ENCODE measurements at regions not wholly inside any gene's neighbourhood (a gene's known extent, or its start where the extent isn't known, plus 50 kb on each side); places are given as distances from the start of the nearest gene placed in this dataset.

GRCh38 chr6:84458271-84458670 is 230.8 kb upstream of the CEP162 start:
- no peak for TF ChIP-seq EZH2 (IDR thresholded peaks at IDR 0.05; ENCODE audit: borderline replicate concordance)
- TF ChIP-seq, protein P1, sequence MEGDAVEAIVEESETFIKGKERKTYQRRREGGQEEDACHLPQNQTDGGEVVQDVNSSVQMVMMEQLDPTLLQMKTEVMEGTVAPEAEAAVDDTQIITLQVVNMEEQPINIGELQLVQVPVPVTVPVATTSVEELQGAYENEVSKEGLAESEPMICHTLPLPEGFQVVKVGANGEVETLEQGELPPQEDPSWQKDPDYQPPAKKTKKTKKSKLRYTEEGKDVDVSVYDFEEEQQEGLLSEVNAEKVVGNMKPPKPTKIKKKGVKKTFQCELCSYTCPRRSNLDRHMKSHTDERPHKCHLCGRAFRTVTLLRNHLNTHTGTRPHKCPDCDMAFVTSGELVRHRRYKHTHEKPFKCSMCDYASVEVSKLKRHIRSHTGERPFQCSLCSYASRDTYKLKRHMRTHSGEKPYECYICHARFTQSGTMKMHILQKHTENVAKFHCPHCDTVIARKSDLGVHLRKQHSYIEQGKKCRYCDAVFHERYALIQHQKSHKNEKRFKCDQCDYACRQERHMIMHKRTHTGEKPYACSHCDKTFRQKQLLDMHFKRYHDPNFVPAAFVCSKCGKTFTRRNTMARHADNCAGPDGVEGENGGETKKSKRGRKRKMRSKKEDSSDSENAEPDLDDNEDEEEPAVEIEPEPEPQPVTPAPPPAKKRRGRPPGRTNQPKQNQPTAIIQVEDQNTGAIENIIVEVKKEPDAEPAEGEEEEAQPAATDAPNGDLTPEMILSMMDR (IDR thresholded peaks at IDR 0.05; ENCODE audit: poor library complexity) = no peak

All from hepatocyte (in vitro differentiated cells).